GM21381 (cell line): ENCODE measurements at regions not wholly inside any gene's neighbourhood (a gene's known extent, or its start where the extent isn't known, plus 50 kb on each side); places are given as distances from the start of the nearest gene placed in this dataset.
"Not testable (repeated sequence)": the region's sequence is repeated elsewhere in the genome, so short reads cannot be mapped to it uniquely, and the experiment has no call there.

ENCODE experiments used
- ATAC-seq: cut with Tn5 transposase; IDR thresholded peaks from one replicate; pipeline ENCODE4 v1.9.1; 2021; ENCODE audit warnings: mild to moderate bottlenecking, moderate library complexity; ENCODE audit not compliant: unreplicated experiment

GRCh38 chr6:100322886-100323285 lies 141.8 kb downstream of the SIM1 start:
- no peak for ATAC-seq

- ATAC-seq: no peak
These were observed 144.0 kb downstream of the SIM1 start for GRCh38 chr6:100320686-100321085.

- no peak for ATAC-seq
These were observed 147.7 kb downstream of the SIM1 start for GRCh38 chr6:100317031-100317430.

GRCh38 chr6:100314186-100314585 lies 150.5 kb downstream of the SIM1 start:
- no peak for ATAC-seq

- ATAC-seq: no peak
These were observed 152.9 kb downstream of the SIM1 start for GRCh38 chr6:100311707-100312251.

- no peak for ATAC-seq
These were observed 155.5 kb downstream of the SIM1 start for GRCh38 chr6:100309174-100309573.

GRCh38 chr6:100307561-100307960 lies 157.2 kb downstream of the SIM1 start:
- ATAC-seq: no peak

- no peak for ATAC-seq
These were observed 159.4 kb downstream of the SIM1 start for GRCh38 chr6:100305209-100305869.

GRCh38 chr6:100304575-100304974 lies 160.1 kb downstream of the SIM1 start:
- ATAC-seq: no peak

- no peak for ATAC-seq
These were observed 163.0 kb downstream of the SIM1 start for GRCh38 chr6:100301731-100302130.

GRCh38 chr6:100300221-100300736 lies 164.4 kb downstream of the SIM1 start:
- no peak for ATAC-seq

- no peak for ATAC-seq
These were observed 167.7 kb downstream of the SIM1 start for GRCh38 chr6:100296810-100297544.

- not testable (repeated sequence) for ATAC-seq
These were observed 169.5 kb downstream of the SIM1 start for GRCh38 chr6:100295172-100295571.

- ATAC-seq: no peak
These were observed 175.4 kb downstream of the SIM1 start for GRCh38 chr6:100289285-100289684.

GRCh38 chr6:100288311-100288710 lies 176.4 kb downstream of the SIM1 start:
- ATAC-seq: no peak

- no peak for ATAC-seq
These were observed 181.4 kb downstream of the SIM1 start for GRCh38 chr6:100283285-100283684.

GRCh38 chr6:100281471-100281901 lies 183.2 kb downstream of the SIM1 start:
- no peak for ATAC-seq

- no peak for ATAC-seq
These were observed 188.2 kb downstream of the SIM1 start for GRCh38 chr6:100276311-100277057.

GRCh38 chr6:100274147-100274546 lies 190.6 kb downstream of the SIM1 start:
- ATAC-seq: no peak

- ATAC-seq: no peak
These were observed 193.1 kb downstream of the SIM1 start for GRCh38 chr6:100271625-100272024.

GRCh38 chr6:100271202-100271601 lies 193.5 kb downstream of the SIM1 start:
- no peak for ATAC-seq
